K562 (cell line): ENCODE measurements at regions not wholly inside any gene's neighbourhood (a gene's known extent, or its start where the extent isn't known, plus 50 kb on each side); places are given as distances from the start of the nearest gene placed in this dataset.

Source experiments
- ATAC-seq: fragments of 200-7000 bp; cut with Tn5 transposase; 3 replicates; pipeline ENCODE4 v1.9.1; 2020; ENCODE audit warnings: moderate library complexity
- BruUV-seq: library from RNA; stranded (reverse); fragments of 400-500 nt; replicated peaks from 2 replicates; lab custom pipeline; 2021; lab: Mats Ljungman, UMichigan
- CTCF ChIA-PET: fragments of 300-600 bp; formaldehyde crosslinking; extraction: SDS; loops from one replicate; lab custom pipeline; 2021; ENCODE audit warnings: low intra/inter-chr PET ratio; lab: Yijun Ruan, JAX
- POLR2A ChIA-PET: fragments of 300-600, 350-650 bp; sonication (Branson Sonifier 250); formaldehyde crosslinking; extraction: SDS; loops from one replicate; lab custom pipeline; 2021; ENCODE audit warnings: antibody characterized with exemption, inconsistent platforms; lab: Yijun Ruan, JAX
- DNase-seq, 4 experiments: peaks; one replicate each; pipeline versions ENCODE4 v3.0.0 to v3.0.0-alpha.2; 2011 to 2018; ENCODE audit warnings: low spot score in 3 of 4, mixed read lengths in 3 of 4; ENCODE audit errors: extremely low read depth in 1 of 4
- FAIRE-seq: peaks from 2 replicates; lab custom pipeline; 2011; peaks lifted over from hg19 to GRCh38; lab: Jason Lieb, UNC
- H2AFZ ChIP-seq: 2 replicates; pipeline ENCODE4 v1.6.0; 2011; ENCODE audit warnings: low read depth, low read length, control low read depth, inconsistent platforms
- H3K27ac ChIP-seq: fragments of 200-600 bp; 3 replicates; pipeline ENCODE4 v1.8.0; 2011; ENCODE audit warnings: low read depth, mild to moderate bottlenecking, control low read depth, inconsistent platforms, low read length, moderate library complexity, mixed read lengths; ENCODE audit errors: extremely low read depth
- H3K27me3 ChIP-seq, 2 experiments: fragments of 300-600 bp in 1 of 2; 2 replicates in 1 of 2; 3 replicates in 1 of 2; pipeline versions ENCODE4 v1.6.0 to v1.8.0; 2011; ENCODE audit warnings: inconsistent platforms in 2 of 2, low read length in 2 of 2, mild to moderate bottlenecking in 1 of 2, mixed read lengths in 1 of 2, moderate library complexity in 1 of 2; ENCODE audit not compliant: control insufficient read depth in 2 of 2, insufficient read depth in 2 of 2
- H3K36me3 ChIP-seq: fragments of 300-600 bp; 3 replicates; pipeline ENCODE4 v1.8.0; 2011; ENCODE audit warnings: mild to moderate bottlenecking, low read length, inconsistent platforms; ENCODE audit not compliant: control insufficient read depth, insufficient read depth
- H3K4me1 ChIP-seq, 2 experiments: fragments of 200-600 bp in 1 of 2; replicated peaks in 1 of 2; 2 replicates in 1 of 2; 3 replicates in 1 of 2; pipeline versions ENCODE4 v1.5.1 to v1.8.0; 2011; ENCODE audit warnings: inconsistent platforms in 2 of 2, low read length in 2 of 2, mild to moderate bottlenecking in 1 of 2, mixed read lengths in 1 of 2, moderate library complexity in 1 of 2; ENCODE audit not compliant: control insufficient read depth in 2 of 2, insufficient read depth in 2 of 2
- H3K4me2 ChIP-seq: 2 replicates; pipeline ENCODE4 v1.6.1; 2011; ENCODE audit warnings: low read length, control low read depth, inconsistent platforms, mixed read lengths; ENCODE audit not compliant: insufficient read depth
- H3K4me3 ChIP-seq: fragments of 200-600 bp; sonication (generic), shearing (Covaris generic); 2 replicates; pipeline ENCODE4 v1.5.1; 2016; ENCODE audit warnings: control low read depth, inconsistent platforms
- H3K79me2 ChIP-seq: fragments of 200-600 bp; 3 replicates; pipeline ENCODE4 v1.8.0; 2011; ENCODE audit warnings: low read length, inconsistent platforms; ENCODE audit not compliant: control insufficient read depth, insufficient read depth
- H3K9ac ChIP-seq, 2 experiments: 2 replicates each; pipeline versions ENCODE4 v1.6.0 to v1.6.1; 2011; ENCODE audit warnings: low read depth in 2 of 2, low read length in 2 of 2, control low read depth in 1 of 2, inconsistent platforms in 1 of 2, mild to moderate bottlenecking in 1 of 2, mixed read lengths in 1 of 2; ENCODE audit not compliant: insufficient read depth in 1 of 2
- H3K9me1 ChIP-seq: one replicate; pipeline ENCODE4 v1.6.0; 2011; ENCODE audit warnings: inconsistent platforms, mild to moderate bottlenecking, low read length, moderate library complexity; ENCODE audit not compliant: control insufficient read depth, insufficient read depth
- H3K9me3 ChIP-seq: replicated peaks from 2 replicates; pipeline ENCODE4 v1.5.1; 2011; ENCODE audit warnings: low read depth, low read length, inconsistent platforms; ENCODE audit not compliant: control insufficient read depth, insufficient read depth
- H4K20me1 ChIP-seq: replicated peaks from 2 replicates; pipeline ENCODE4 v1.6.1; 2011; ENCODE audit warnings: low read length, inconsistent platforms, mixed read lengths; ENCODE audit not compliant: control insufficient read depth, insufficient read depth
- CHD2 ChIP-seq: IDR thresholded peaks from 2 replicates; pipeline ENCODE4 v1.6.1; 2011; ENCODE audit warnings: low read depth, low read length
- DLX4 ChIP-seq: fragments of 250-450 bp; sonication (Bioruptor Pico); IDR thresholded peaks from 2 replicates; pipeline ENCODE4 v1.6.1; 2021; ENCODE audit warnings: mild to moderate bottlenecking
- ELF1 ChIP-seq: fragments of 200-800 bp; sonication (Bioruptor generic); IDR thresholded peaks from 2 replicates; pipeline ENCODE4 v1.6.1; 2016; ENCODE audit warnings: missing genetic modification characterization, missing compliant biosample characterization
- FOXM1 ChIP-seq, 2 experiments: fragments of 450-650 bp in 1 of 2; sonication (generic) in 1 of 2; formaldehyde crosslinking in 1 of 2; IDR thresholded peaks; 2 replicates each; pipeline versions ENCODE4 v1.6.1 to v1.9.0; 2017 to 2022; ENCODE audit warnings: low read depth in 2 of 2, mild to moderate bottlenecking in 2 of 2, missing genetic modification reagents in 1 of 2, moderate library complexity in 1 of 2
- GATAD2A ChIP-seq: fragments of 450-650 bp; IDR thresholded peaks from 2 replicates; pipeline ENCODE4 v1.6.1; 2017
- HNRNPLL ChIP-seq: fragments of 200-400 bp; formaldehyde crosslinking; IDR thresholded peaks from 2 replicates; pipeline ENCODE4 v1.6.1; 2017; ENCODE audit warnings: low read length, low read depth, mild to moderate bottlenecking; ENCODE audit not compliant: poor library complexity, severe bottlenecking
- MAZ ChIP-seq, 2 experiments: fragments of 450-650 bp in 1 of 2; sonication (generic) in 1 of 2; formaldehyde crosslinking; IDR thresholded peaks in 1 of 2; conservative IDR thresholded peaks in 1 of 2; 2 replicates each; pipeline versions ENCODE4 v1.4.0 to v1.5.0; 2020; ENCODE audit warnings: mild to moderate bottlenecking in 1 of 2, missing genetic modification reagents in 1 of 2
- MCM7 ChIP-seq, 2 experiments: fragments of 450-650 bp; IDR thresholded peaks; 2 replicates each; pipeline ENCODE4 v1.6.1; 2016 to 2018
- NR2C1 ChIP-seq, 2 experiments: fragments of 450-650 bp; IDR thresholded peaks; 2 replicates each; pipeline ENCODE4 v1.6.1; 2017; ENCODE audit warnings: mild to moderate bottlenecking in 2 of 2, antibody characterized with exemption in 1 of 2, inconsistent platforms in 1 of 2, missing compliant biosample characterization in 1 of 2, missing genetic modification characterization in 1 of 2
- PTTG1 ChIP-seq: fragments of 450-650 bp; IDR thresholded peaks from 2 replicates; pipeline ENCODE4 v1.6.1; 2016; ENCODE audit warnings: low read depth, mild to moderate bottlenecking, missing genetic modification characterization, missing compliant biosample characterization
- PYGO2 ChIP-seq: fragments of 450-650 bp; IDR thresholded peaks from 2 replicates; pipeline ENCODE4 v1.6.1; 2016; ENCODE audit warnings: mild to moderate bottlenecking, missing genetic modification characterization, moderate library complexity, missing compliant biosample characterization
- STAT5A ChIP-seq: IDR thresholded peaks from 2 replicates; pipeline ENCODE4 v1.6.1; 2012; ENCODE audit warnings: low read length, inconsistent platforms, borderline replicate concordance
- ZBTB43 ChIP-seq: sonication (generic); formaldehyde crosslinking; IDR thresholded peaks from 2 replicates; pipeline ENCODE4 v1.8.0; 2023; ENCODE audit warnings: mild to moderate bottlenecking, missing genetic modification reagents
- ZNF695 ChIP-seq: fragments of 450-650 bp; formaldehyde crosslinking; IDR thresholded peaks from 2 replicates; pipeline ENCODE4 v1.4.0; 2020; ENCODE audit warnings: mild to moderate bottlenecking, moderate library complexity
- ZNF717 ChIP-seq: fragments of 250-450 bp; sonication (Bioruptor Pico); IDR thresholded peaks from 2 replicates; pipeline ENCODE4 v1.5.0; 2021
- WGBS: fragments of 100-300 bp; shearing (Covaris generic); methylation state at CpG from one replicate; pipeline ENCODE4 v1.1.6; 2016; ENCODE audit warnings: low coverage, mixed read lengths; ENCODE audit not compliant: insufficient coverage; ENCODE audit errors: missing lambda C conversion rate; 5-methylcytosine and 5-hydroxymethylcytosine counted together
- in situ Hi-C: fragments of 300-500 bp; cut with MboI; formaldehyde crosslinking; loops from 4 replicates; pipeline ENCODE4 v1.15.0; 2018; ENCODE audit warnings: inconsistent platforms, mixed read lengths
- intact Hi-C: fragments of 100-400 bp; cut with micrococcal nuclease; formaldehyde crosslinking; loops from 2 replicates; pipeline ENCODE4 v1.14.2; 2022

- H3K27ac ChIP-seq, result no peak overlapping the region
- no peak for TF ChIP-seq PTTG1 (tag)
- H3K9me3 ChIP-seq, result no peaks in the 10 kb centered on the region
- H3K4me1 ChIP-seq, result no peaks in the 10 kb centered on the region
- ChIA-PET CTCF (no interaction called here), POLR2A (no interaction called here)
- ATAC-seq (no peak), DNase-seq (no peak), FAIRE-seq (no peak)
- in situ Hi-C loops (no loop called here), intact Hi-C loops (no loop called here)
- H2AFZ ChIP-seq, result no peak overlapping the region
- H4K20me1 ChIP-seq, result no peaks in the 10 kb centered on the region
- no peaks in the 10 kb centered on the region for H3K9me1 ChIP-seq
- H3K9ac ChIP-seq, result no peak overlapping the region
- H3K27me3 ChIP-seq, result no peaks in the 10 kb centered on the region
- H3K79me2 ChIP-seq, result no peaks in the 10 kb centered on the region
- no peaks in the 10 kb centered on the region for H3K36me3 ChIP-seq
- H3K4me3 ChIP-seq, result no peak overlapping the region
- BruUV-seq, result no TSS peak
- no peak overlapping the region for H3K4me2 ChIP-seq
These were observed 75.1 kb downstream of the TUSC1 start for GRCh38 chr9:25603106-25603505.

GRCh38 chr9:25602400-25603044 lies 75.7 kb downstream of the TUSC1 start:
- H3K27me3 ChIP-seq, result no peaks in the 10 kb centered on the region
- no peak for TF ChIP-seq GATAD2A
- TF ChIP-seq ELF1 (tag), result no peak
- no peak for TF ChIP-seq CHD2
- TF ChIP-seq ZNF695, result no peak
- TF ChIP-seq DLX4 (CRISPR knock-in tag), result no peak
- TF ChIP-seq MCM7 (IDR thresholded peaks at IDR 0.05), result no peak
- no peak for TF ChIP-seq HNRNPLL
- TF ChIP-seq NR2C1 (IDR thresholded peaks at IDR 0.05), result no peak
- TF ChIP-seq NR2C1 (tag; IDR thresholded peaks at IDR 0.05), result no peak
- no peak for TF ChIP-seq FOXM1 (IDR thresholded peaks at IDR 0.05; ENCODE audit: low read depth)
- no peak for TF ChIP-seq FOXM1 (CRISPR knock-in tag; IDR thresholded peaks at IDR 0.05; ENCODE audit: low read depth)
- TF ChIP-seq PYGO2, result no peak
- TF ChIP-seq ZBTB43 (CRISPR knock-in tag), result no peak
- no peak for TF ChIP-seq ZNF717 (CRISPR knock-in tag)
- no peak for TF ChIP-seq STAT5A
- TF ChIP-seq MAZ (CRISPR knock-in tag; conservative IDR thresholded peaks at IDR 0.05 in 1 of 2, IDR thresholded peaks at IDR 0.05 in 1 of 2), result no peak

More at GRCh38 chr9:25602400-25603044, 75.7 kb downstream of the TUSC1 start:
- Histone ChIP-seq H4K20me1 (no peaks in the 10 kb centered on the region), H3K9ac (no peak overlapping the region), H3K4me3 (no peak overlapping the region), H3K4me1 (no peaks in the 10 kb centered on the region), H3K9me1 (no peaks in the 10 kb centered on the region), H3K4me2 (no peak overlapping the region), H3K9me3 (no peaks in the 10 kb centered on the region), H3K36me3 (no peaks in the 10 kb centered on the region), H2AFZ (no peak overlapping the region), H3K27ac (no peak overlapping the region), H3K79me2 (no peaks in the 10 kb centered on the region)
- in situ Hi-C loops (no loop called here), intact Hi-C loops (no loop called here)
- DNase-seq (no peak), FAIRE-seq (no peak), ATAC-seq (no peak)
- POLR2A ChIA-PET, result no interaction called here
- WGBS, result no CpG with 5 or more reads among the region's 6 CpGs
- CTCF ChIA-PET, result no interaction called here
- no TSS peak for BruUV-seq
